GM18519 (cell line): ENCODE measurements at regions not wholly inside any gene's neighbourhood (a gene's known extent, or its start where the extent isn't known, plus 50 kb on each side); places are given as distances from the start of the nearest gene placed in this dataset.

ENCODE experiments used
- ATAC-seq: cut with Tn5 transposase; IDR thresholded peaks from one replicate; pipeline ENCODE4 v1.9.1; 2021; ENCODE audit warnings: mild to moderate bottlenecking, moderate library complexity; ENCODE audit not compliant: unreplicated experiment, low FRiP score

- no peak for ATAC-seq
These were observed 441.8 kb downstream of the IRS1 start for GRCh38 chr2:226357816-226358215.

GRCh38 chr2:226355600-226355999, 444.0 kb downstream of the IRS1 start:
- ATAC-seq = no peak

DNA sequence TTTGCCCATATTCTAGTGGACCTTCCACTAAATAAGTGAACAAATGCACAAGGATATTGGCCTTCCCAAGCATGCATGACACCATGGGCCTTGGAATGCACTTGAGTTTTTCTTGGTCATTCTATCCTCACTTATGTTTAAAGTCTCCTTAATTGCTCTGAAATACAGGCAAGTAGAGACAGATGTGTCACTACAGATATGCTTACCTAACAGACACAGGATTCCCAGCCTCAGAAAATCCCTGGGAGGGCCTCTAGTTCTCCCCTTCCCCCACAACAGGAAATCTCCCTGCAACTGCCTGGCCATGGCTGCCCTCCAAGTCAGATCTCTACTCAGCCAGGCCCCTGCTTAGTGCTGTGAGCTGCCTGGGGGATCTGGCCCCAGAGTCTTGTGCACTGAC, 445.2 kb downstream of the IRS1 start:
- no peak for ATAC-seq

DNA sequence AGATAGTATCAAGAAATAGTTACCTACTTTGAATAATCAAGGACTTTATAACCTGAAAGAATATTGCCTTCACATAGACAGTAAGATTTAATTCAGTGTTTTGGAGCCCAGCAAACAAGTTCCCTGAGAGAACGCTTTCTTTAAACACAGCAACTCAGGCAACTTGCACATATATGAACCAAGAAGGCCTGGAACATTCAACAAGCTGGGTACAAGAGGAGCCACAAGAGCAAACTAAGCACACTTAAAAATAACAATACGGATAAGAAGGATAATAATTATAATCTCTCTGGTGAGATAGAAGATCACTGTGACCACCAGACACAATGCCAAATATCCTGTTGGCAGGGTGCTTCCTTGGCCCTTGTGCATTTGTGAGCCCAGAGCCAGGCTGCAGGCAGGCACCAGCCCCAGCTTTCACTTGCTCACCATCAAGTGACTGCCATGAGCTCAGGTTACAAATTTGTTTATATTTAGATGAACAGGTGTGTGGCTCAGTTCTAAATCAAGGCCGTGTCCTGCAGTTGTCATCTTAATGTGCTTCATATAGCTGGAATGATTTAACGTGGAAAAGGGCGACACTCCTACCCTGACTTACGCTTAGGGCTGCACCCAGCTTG, 446.6 kb downstream of the IRS1 start:
- no peak for ATAC-seq

DNA sequence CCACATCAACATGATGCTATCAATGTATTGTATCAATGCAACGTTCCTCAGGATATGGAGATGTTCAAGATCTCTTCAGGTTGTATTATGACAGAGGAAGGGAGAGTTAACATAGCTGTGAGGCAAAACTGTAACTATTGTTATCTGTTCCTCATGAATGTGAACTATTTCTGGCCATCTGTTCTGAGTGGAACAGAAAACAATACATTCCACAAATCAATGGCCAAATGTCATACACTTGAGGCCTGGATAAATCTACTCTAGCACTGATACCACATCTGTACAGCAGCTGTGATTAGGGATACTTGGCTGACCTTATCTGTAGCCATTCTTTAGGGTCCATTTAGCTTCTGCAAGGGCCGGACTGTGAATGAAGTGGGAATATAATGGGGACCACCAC, 447.9 kb downstream of the IRS1 start:
- ATAC-seq = no peak

DNA sequence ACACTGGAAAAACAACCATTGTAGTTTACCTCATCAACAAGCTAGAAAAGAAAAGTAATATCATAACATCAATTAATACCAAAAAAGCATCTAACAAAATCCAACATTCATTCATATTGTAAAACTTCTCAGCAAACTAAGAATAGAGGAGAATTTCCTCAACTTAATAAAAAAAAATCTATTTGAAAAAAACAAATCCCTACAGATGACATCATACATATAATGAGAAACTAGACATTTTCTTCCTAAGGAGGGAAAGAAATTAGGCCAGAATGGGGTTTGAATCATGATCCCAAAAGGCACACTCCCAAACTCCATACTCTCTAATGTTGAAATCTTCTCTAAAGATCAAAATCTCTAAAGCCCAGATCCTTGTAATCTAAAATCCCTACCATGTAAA, 460.0 kb downstream of the IRS1 start:
- ATAC-seq = no peak

- no peak for ATAC-seq
These were observed 460.8 kb downstream of the IRS1 start for GRCh38 chr2:226338825-226339224.

GRCh38 chr2:226337941-226338600, 461.5 kb downstream of the IRS1 start:
- ATAC-seq = no peak

DNA sequence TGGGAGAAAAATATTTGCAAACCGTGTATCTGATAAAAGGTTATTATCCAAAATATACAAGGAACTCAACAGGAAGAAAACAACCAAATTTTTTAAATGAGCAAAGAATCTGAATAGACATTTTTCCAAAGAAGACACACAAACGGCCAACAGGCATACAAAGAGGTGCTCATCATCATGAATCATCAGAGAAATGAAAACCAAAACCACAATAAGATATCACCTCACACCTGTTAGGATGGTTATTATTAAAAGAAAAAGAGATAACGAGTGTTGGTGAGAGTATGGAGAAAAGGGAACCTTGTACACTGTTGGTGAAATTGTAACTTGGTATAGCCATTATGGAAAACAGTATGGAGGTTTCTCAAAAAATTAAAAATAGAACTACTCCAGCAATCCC, 463.3 kb downstream of the IRS1 start:
- no peak for ATAC-seq

GRCh38 chr2:226334981-226335720, 464.5 kb downstream of the IRS1 start:
- no peak for ATAC-seq

- no peak for ATAC-seq
These were observed 466.2 kb downstream of the IRS1 start for GRCh38 chr2:226333388-226333787.

DNA sequence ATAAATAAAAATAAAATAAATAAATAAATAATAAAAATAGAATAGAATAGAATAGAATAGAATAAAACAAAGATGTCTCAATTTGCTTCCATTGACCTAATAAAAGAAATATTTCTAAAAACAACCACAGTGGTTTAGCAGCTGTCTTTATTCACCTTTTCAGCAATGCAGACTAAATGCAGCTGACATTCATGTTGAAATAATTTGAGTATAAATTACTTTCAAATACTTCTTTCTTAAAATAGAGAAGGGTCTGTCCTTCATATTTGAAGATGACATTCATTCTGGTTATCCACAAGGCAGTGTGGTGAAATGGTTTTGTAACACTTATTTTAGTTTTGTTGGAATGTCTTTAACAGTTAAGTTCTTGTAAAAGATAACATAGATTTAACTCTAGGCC, 469.4 kb downstream of the IRS1 start:
- no peak for ATAC-seq

- ATAC-seq = no peak
These were observed 470.4 kb downstream of the IRS1 start for GRCh38 chr2:226329180-226329579.

- no peak for ATAC-seq
These were observed 471.8 kb downstream of the IRS1 start for GRCh38 chr2:226327830-226328229.

DNA sequence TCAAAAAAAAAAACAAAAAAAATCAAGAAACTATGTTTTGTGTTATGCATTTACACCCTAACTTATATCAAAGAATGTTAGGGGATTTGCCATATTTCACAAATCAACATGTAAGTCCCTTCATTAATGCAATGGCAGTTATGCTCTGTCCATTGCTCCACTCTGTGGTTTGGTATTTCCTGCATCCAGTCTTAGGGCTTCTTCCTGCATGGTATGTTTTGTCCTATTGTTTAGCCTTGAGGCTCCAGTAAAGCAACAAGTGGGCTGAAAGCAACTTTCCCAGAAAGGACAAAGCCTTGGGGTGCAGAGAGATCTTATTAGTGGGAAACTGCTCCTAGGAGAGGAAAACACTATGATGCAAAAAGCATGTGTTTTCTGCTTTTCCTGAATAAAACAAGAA, 474.1 kb downstream of the IRS1 start:
- no peak for ATAC-seq

GRCh38 chr2:226320076-226320948, 479.3 kb downstream of the IRS1 start:
- ATAC-seq = no peak

DNA sequence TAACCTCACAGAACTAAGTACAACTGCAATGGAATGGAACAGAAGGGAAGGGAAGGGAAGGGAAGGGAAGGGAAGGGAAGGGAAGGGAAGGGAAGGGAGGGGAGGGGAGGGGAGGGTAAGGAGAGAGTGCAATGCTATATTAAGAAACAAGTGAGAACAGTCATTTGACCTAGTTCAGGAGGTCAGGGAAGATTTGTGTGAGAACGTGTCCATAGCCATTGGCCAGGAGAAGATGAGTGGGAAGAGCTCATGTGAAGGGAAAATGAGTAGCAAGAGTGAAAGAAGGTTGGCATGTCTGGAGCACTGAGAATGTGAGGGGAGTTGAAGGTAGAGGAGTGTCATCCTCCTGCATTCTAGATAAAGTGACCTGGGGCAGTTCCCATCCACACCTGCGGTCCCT, 481.6 kb downstream of the IRS1 start:
- no peak for ATAC-seq

- ATAC-seq = no peak
These were observed 486.6 kb downstream of the IRS1 start for GRCh38 chr2:226313060-226313459.

GRCh38 chr2:226312155-226312554, 487.5 kb downstream of the IRS1 start:
- ATAC-seq = no peak

- ATAC-seq = no peak
These were observed 489.5 kb downstream of the IRS1 start for GRCh38 chr2:226310146-226310545.

- ATAC-seq = no peak
These were observed 490.6 kb downstream of the IRS1 start for GRCh38 chr2:226308986-226309385.
